HG03066 (cell line): ENCODE measurements at regions not wholly inside any gene's neighbourhood (a gene's known extent, or its start where the extent isn't known, plus 50 kb on each side); places are given as distances from the start of the nearest gene placed in this dataset.
A peak's percentile ranks its signal among the peaks of the same experiment; 100 is the strongest.
"Not testable (repeated sequence)": the region's sequence is repeated elsewhere in the genome, so short reads cannot be mapped to it uniquely, and the experiment has no call there.

ENCODE experiments used
- ATAC-seq: cut with Tn5 transposase; IDR thresholded peaks from one replicate; pipeline ENCODE4 v1.9.1; 2021; ENCODE audit warnings: low read depth; ENCODE audit not compliant: unreplicated experiment

GRCh38 chr18:59038295-59039039 lies 101.2 kb upstream of the SEC11C start:
- ATAC-seq, result no peak

DNA sequence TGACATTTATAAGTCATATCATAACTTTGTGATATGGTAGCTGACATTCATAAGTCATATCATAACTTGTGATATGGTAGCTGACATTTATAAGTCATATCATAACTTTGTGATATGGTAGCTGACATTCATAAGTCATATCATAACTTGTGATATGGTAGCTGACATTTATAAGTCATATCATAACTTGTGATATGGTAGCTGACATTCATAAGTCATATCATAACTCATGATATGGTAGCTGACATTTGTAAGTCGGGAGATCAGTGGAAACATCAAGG lies 100.7 kb upstream of the SEC11C start:
- not testable (repeated sequence) for ATAC-seq

GRCh38 chr18:59039449-59039848 lies 100.2 kb upstream of the SEC11C start:
- no peak for ATAC-seq

DNA sequence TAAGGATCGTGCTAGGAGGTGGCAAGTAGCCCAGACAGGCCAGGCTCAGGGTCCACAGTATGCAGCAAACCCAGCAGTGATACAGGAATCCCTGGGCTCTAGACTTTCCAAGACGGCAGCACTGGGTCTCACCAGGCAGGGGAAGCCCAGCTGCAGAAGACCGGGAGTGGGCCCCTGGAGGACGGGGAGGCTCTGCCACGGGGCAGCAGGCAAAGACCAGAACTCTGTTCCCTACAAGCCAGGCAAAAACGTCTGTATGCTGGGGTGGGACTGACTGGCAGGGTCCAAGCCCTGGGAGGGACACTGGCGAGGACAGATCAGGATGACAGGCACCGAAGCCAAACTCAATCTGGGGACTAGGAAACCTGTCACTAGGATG lies 98.9 kb upstream of the SEC11C start:
- no peak for ATAC-seq

- no peak for ATAC-seq
Measured at GRCh38 chr18:59041296-59041695, 98.4 kb upstream of the SEC11C start.

DNA sequence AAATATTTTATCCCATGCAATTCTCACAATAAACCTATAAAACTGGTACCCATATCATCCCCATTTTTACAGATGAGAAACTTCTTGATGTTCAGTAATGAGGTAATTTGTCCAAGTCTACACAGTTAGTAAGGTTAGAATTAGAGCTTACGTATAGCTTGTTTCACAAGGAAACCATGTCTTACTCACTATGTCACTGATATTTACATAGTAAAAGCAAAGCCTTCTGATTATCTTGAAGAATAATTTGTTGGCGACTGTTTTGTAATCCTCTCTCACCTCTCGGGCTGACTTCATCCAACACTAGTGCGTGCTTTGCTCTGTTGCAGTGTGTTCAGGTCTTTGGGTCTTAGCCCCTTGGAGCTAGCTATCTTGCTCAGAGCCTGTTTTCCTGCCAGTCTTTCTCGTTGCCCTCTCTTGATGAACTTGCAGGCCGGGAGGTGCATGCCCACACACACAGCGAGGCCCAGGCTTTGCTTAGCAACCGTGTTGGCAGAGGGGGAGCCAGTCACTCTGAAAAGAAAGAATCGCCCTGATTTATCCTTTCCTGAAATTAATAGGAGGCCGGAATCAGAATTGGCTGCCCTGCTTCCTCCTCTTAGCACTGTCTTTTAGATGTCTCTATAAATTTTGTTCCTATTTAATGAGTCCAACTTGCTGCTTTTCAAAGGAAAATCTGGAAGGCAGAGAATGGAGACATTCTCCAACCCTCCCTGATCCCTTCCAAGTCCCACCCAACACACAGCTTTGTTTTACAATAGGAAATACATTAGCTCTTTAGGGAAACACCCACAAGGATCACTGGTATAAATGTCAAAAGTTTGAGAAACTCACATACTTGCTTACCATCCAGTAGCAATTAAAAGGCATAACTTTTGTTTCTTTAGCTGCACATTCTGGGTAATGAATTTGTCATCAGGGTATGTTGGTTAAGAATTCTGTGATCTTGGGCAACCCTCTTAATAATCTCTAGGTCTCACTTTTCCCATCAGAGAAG lies 97.6 kb upstream of the SEC11C start:
- no peak for ATAC-seq

DNA sequence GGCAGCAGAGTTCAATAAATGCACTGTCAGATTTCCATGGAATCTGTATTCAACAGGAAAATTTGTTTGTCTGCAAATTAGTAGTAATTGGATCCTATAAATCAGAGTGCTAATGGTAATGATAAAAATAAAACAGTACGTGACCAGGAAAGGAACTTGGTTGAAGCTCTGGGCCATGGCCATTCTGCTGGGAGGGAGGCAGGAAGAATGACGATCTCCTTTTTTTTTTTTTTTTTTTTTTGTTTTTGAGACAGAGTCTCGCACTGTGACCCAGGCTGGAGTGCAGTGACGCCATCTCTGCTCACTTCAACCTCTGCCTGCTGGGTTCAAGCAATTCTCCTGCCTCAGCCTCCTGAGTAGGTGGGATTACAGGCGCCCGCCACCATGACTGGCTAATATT lies 94.8 kb upstream of the SEC11C start:
- no peak for ATAC-seq

- ATAC-seq, result no peak
Measured at GRCh38 chr18:59047321-59048047, 92.2 kb upstream of the SEC11C start.

- ATAC-seq, result no peak
Measured at GRCh38 chr18:59048048-59048363, 91.7 kb upstream of the SEC11C start.

GRCh38 chr18:59048378-59048777 lies 91.3 kb upstream of the SEC11C start:
- no peak for ATAC-seq

DNA sequence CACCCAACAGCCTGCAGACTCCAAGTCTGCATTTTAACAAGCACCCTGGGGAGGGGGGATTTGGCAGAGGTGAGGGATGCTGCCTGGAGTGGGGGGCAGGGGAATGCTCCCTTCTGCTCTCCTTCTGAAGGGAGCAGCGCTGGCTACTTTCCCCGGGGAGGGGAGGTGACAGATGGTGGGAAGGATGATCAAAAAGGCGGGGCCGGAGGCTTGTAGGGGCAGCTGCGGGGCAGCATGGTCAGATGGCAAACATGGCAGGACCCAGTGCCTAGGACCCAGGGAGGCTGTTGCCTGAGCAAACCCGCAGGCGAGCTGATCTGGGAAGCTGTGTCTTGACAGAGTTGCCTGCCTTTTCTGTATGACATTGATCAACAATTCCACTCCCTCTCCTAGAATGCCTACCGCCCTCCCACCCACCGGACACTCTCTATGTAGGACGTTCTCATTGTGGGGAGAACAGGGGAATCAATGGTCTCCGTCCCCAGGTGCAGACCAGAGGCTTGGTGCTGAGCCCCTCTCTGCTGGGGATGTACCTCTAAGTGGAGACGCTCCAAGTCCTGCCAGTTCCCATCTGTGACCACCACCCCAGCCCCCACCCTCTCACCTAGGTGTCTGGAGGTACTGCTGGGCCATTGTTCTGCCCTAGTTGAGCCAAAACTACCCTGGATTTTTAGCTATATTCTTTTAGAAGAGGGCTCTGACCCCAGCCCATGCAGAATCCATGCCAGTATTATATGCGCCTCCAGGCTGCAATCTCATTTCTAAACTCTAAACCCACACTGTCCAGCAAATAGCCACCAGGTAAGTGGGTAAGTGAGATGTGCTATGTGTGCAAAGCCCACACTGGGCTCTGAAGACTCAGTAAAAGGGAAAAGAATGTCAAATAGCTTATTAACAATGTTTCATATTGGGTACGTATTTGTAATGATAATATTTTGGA lies 89.7 kb upstream of the SEC11C start:
- no peak for ATAC-seq

DNA sequence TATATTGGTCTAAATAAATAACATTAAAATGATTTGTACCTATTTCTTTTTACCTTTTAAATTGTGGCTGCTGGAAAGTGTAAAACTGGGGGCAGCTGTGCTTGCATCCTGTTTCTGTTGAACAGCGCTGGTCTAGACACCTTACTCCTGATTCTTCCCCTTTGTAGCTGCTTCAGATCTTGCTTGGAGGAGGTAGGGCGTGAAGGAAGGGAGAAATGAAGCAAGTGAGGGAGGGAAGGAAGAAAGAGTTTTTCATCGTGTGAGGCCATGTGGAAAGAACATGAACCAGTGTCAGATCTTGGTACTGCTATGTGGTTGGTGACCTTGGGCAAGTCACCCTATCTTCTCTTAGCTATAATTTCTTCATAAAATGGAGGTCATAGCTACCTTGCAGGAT lies 89.0 kb upstream of the SEC11C start:
- no peak for ATAC-seq

- ATAC-seq, result no peak
Measured at GRCh38 chr18:59051470-59052165, 88.1 kb upstream of the SEC11C start.

DNA sequence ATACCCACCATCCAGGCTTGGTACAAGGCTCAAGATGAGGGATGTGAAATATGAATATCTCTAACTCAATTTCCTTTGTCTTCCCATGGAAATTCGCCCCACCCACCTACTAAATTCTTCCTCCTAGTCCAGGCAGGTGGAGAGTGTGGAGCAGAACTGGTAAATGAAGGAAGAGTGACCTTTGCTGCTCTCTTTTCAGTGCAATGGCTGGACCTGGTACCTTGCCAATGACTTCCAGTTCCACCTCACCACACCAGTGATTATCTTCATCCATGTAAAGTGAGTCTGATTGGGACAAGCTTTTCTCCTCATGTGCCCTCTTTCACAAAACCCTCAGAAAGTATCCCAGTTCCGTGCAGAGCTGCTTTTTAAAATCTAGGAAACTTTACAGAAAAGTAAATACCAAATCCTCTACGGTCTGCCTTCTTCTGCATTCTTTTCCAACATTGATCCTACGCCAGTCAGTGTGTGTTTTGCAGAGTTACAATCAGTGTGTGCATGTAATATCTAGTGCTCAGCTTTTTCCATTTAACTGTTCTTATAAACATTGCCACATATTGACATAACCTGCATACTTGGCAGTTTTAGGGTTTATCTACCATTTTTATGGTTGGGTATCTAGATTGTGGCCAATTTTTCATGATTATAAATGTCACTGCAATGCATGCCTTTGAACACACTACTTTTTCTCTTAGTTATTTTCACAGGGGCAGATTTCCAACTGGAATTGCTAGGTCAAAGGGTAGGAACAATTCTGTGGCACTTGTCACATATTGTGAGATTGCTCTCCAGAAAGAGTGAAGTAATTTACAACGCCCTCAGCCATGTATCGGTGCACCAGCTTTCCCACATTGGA lies 86.5 kb upstream of the SEC11C start:
- no peak for ATAC-seq

- no peak for ATAC-seq
Measured at GRCh38 chr18:59054496-59055287, 85.0 kb upstream of the SEC11C start.

- no peak for ATAC-seq
Measured at GRCh38 chr18:59055345-59056032, 84.2 kb upstream of the SEC11C start.

- ATAC-seq, result peak; percentile 66
Measured at GRCh38 chr18:59056706-59057492, 82.8 kb upstream of the SEC11C start.
